HG03108 (cell line): ENCODE measurements at regions not wholly inside any gene's neighbourhood (a gene's known extent, or its start where the extent isn't known, plus 50 kb on each side); places are given as distances from the start of the nearest gene placed in this dataset.

Experiments used
- ATAC-seq: cut with Tn5 transposase; IDR thresholded peaks from one replicate; pipeline ENCODE4 v1.9.1; 2021; ENCODE audit warnings: moderate library complexity; ENCODE audit not compliant: unreplicated experiment

DNA sequence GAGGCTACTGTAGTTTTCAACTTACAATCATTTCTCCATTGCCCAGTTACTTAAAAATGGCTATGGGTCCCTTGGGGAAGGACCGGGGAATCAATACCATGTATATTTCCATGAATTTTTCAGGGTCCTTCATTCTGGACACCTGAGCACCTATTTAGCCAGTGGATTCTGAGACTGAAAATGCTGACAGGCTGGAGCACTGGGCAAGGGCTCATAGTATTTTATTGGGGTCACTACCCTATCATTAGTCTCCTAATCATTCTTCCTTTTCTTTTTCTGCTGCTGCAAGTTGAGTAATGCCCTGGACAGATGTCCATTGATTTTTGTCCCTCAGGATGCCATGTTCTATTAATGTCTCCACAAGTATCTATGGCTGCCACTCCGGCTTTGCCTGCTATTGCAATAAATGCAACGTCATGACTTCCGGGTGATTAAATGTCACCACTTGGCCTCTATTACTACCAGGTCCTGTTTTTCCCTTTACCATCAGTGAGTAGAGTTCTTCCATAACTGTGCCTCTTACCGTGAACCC lies 279.3 kb upstream of the FBXL7 start:
- ATAC-seq = no peak

DNA sequence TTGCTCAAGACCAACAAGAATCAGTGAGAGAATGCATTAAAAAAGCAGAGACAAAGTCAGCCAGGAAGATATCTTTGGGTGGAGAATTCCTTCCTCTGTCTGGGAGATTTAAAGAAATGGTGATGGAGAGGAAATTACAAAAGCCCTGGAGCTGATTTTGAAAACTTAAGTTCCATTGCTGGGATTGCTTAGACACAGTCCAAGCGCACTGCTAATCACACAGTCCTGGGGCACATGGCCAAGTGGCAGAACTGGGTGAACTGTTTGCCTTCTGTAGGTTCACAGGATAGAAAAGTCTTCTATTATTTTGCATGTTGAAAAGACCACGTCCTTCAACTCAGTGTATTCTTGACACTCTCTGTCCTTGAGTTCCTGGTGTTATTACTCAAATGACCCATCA lies 284.9 kb upstream of the FBXL7 start:
- ATAC-seq = no peak

DNA sequence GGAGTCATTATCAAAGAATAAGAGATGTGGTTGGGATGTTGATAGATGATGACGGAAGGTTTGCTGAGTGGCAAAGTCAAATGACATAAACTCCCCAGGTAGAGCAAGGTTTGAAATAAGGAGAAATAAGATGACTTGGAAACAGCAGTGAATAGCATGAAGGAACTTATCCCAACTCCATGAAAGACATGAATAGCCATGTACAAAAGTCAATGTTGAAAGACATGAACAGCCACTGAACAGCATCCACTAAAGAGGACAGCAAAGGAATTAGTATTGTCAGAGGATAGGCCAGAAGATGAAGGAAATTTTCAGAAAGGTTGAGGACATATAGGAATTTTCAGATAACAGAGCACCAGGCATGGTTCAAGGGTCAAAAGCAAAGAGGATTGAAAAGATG lies 286.0 kb upstream of the FBXL7 start:
- no peak for ATAC-seq

DNA sequence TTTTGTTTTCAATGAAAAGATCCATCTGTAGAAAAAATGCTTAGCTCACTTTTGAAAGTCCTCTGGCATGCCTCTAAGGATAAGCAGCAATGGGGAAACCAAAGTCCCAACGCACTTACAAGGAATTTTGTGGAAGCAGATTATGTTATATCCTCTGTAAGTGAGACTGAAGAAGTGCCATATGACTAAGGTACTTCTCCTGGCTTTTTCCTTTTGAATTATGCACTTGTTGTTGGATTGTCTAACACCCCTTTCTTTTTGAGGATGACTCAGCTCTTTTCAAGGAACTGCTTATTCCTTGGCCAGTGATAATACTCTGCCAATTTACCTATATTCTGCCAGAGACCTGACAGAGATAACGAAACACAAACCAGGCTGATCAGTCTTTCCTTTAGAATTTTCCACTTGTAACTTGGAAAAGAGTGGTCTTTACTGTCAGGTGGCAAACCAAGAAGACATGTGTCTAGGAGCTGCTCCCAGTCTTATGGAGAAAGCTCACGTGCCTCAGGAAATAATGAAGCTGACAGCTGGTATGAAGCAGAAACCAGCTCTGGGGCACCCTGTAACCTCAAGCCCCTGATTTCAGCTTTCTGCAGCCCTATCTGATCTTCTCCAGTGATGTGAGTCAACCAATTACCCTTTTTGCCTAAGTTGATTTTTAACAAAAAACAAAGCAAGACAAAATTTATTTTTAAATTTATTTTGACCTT lies 290.8 kb upstream of the FBXL7 start:
- no peak for ATAC-seq

DNA sequence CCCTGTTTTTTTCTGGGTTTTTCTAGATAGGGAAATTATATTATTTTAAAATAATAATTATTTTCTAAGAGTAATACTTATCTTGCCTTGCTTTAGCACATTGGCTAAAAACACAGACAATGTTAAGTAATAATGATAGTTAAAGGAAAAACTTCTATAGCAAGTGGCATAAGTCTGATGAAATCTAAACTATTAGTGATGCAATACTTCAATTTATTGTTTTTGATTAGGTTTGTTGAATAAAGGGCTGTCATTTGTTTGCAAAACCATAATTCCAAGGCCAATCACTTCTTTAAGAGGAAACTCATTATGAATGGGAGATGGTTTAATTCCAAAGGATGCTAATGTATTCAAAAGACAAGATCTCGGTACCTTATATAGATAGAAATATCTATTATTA lies 293.8 kb upstream of the FBXL7 start:
- no peak for ATAC-seq

DNA sequence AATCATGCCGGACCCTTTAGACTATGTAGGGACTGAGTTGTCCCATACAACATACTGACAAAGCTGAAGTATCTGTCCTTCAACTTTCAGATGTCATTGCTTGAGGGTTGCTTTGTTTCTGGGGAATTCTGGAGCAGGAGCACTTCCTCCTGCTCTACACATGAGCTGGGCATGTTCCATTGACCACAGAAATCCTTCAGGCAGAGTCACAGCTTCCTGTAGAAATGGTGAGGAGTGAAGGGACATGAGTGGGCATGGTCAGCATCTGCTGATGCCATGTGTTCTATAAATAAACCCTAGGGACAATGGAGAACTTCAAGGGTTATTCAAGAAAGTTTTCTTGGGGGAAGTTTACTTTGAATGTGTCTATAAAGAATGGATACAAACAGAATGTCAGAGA lies 296.6 kb upstream of the FBXL7 start:
- ATAC-seq = no peak

DNA sequence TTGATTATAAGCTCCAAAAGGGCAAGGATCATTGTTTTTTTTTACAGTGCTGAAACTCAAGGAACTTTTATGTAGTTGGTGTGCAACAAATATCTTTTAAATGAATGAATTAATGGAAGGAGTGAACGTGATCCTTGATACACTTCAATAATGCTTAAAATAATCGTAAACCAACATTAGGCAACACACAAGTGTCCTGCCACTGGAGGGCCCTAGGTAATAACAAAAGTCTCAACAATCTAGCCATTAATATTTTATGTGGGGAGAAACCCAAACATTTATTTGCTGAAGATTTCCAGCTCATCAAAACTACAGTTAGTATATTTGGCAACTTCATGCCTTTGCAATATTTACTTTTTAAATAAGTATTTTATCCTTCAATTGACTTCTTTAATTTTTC lies 309.0 kb upstream of the FBXL7 start:
- no peak for ATAC-seq

DNA sequence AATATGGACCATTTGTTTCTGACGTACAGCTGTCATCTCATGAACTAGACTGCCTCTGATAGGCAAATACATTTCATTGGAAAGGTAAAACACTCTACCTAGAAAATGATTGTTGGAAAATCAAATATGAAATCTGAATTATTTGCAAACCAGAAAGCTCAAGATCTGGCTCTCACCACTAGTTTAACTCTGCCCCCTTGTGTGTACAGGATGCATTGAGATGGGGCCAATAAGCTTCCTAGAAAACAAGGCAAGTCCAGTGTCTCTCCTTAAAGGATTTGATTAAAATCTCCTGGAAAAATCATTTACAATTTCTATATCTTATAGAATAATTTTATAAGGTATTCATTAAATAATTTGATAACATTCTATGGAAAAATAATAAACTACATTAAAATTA lies 311.9 kb upstream of the ANKH start:
- no peak for ATAC-seq

DNA sequence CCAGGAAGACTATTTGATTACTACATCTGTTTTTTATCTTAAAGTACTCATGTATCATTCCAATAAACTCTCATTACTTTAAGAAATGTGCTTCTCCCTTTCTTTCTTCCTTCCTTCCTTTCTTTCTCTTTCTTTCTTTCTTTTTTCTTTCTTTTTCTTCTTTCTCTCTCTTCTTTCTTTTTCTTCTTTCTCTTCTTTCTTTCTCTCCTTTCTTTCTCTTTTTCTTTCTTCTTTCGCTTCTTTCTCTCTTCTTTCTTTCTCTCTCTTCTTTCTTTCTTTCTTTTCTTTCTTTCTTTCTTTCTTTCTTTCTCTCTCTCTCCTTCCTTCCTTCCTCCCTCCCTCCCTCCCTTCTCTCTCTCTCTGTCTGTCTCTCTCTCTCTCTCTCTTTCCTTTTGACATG lies 298.6 kb upstream of the ANKH start:
- no peak for ATAC-seq

DNA sequence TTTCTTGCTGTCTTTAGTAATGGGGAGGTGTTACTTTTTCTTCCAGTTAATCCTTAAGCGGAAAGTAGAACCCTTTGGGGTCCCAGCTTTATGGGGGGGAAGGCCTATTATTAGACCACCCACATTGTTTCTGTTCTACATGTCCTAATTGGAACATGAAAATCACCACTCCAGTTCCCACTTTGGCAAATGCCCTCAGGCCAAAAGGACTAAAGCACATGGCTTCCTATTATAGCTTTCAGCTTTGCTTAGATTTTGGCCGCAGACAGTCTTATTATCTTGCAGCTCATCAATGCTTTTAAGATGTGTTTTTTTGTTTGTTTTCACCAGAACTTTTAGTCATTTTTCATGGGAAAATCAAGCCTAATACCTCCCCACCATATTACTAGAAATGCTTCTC lies 296.8 kb upstream of the ANKH start:
- no peak for ATAC-seq

DNA sequence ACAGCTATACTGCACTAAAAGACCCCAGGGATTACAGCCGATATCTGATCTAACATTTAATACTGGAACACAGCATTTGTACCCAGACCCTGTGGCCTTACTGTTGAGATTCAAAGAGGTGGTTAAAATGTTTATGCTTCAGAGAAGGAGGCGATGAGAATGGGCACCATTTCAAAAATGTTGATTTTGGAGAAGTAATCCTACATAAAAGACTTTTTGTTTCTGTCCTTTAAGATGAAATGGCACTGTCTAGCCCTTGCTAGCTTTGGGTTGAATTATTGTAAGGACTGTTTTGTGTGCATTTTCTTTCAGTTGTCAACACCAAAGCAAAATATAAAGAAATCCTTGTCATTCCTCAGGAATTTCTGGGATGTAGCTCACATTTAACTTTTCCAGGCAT lies 288.5 kb upstream of the ANKH start:
- no peak for ATAC-seq

DNA sequence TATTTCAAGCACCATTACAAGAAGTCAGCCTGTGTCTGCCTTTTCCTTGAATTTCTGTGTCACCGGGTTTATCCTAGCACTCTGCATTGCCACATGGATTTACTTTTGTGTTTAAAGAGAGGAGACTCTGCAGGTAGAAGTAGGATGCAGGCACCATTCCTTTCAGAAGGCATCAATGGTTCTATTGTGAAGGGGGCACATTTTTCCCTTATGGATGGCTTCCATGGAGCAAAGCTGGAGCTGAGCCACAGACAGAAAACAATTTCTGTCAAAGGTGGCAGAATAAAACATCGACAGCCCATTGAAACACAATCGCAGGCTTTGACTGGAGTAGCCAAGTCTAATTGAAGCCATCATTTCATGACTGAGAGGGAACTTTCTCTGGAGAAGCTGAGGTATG lies 288.0 kb upstream of the ANKH start:
- no peak for ATAC-seq

DNA sequence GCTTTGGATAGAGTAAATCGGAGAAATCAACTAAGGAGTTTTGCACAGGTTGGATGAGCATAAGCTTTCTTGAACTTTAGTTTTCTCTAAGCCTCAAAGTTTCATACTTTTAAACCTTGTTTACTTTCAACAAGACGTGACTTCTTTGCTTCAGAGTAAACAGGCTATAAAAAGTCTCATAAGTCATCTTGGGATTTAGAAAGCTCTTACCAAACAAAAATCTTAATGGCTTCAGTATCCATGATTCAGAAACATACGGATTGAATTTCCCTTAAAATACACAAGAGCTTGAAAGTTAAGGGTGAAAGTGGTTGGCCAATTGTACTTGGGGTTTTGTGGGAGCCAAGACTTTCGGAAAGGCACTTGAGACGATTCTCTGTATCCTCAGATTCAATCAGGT lies 270.9 kb upstream of the ANKH start:
- no peak for ATAC-seq

DNA sequence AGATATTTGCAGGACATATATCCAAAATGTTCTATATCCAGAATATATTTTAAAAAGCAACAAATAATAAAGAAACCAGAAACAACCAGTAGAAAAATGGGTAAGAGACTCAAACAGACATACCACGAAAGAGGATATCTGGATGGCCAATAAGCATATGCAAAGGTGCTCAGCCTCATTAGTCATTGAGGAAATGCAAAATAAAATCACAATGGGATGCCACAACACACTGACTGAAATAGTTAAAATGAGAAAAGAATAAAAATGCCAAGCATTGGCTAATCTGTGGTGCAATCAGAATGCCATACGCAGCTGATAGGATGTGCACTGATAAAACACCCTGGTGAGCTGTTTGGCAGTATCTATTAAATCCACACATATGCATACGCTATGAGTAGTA lies 265.8 kb upstream of the ANKH start:
- no peak for ATAC-seq

DNA sequence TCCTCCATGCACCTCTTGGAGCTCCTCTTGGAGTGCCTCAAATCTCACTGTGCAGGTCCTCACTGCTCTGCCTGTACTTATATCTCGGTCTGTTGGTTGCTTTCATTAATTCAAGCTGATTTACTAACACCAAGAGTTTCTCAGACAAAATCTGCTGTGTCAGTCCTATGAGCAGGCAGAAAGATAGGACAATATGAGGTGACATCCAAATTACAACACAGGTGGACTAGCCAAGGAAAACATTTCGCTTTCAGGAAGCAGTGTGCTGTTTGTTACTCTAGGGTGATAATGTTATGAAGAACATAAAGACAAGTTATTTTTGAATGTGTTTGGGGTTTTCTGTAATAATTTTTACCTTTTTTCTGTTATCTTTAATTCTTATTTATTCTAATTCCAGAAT lies 264.1 kb upstream of the ANKH start:
- no peak for ATAC-seq

DNA sequence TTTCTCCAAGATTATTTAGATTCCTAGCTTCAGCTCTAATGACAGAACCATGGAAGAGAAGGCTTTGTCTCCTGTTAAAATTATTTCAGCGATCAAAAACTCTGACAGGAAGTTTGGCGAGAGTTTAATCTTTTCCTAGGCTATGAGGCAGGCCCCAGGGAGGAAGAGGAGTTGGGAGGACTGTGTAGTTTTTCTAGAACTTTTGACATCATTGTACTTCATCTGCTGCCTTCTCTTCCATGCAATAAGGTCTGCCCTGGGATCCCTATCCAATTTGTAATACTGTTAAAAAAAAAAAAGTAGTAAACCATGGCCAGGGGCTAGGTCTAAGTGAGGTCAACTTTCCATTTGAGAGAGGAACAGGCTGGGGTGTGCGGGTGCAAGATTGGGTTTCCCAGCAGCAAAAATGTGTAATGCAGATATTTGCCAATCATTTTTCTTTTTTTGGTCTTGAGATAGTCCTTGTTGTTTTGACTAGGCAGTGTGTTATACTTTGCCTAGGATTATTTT lies 261.9 kb upstream of the ANKH start:
- ATAC-seq = no peak

DNA sequence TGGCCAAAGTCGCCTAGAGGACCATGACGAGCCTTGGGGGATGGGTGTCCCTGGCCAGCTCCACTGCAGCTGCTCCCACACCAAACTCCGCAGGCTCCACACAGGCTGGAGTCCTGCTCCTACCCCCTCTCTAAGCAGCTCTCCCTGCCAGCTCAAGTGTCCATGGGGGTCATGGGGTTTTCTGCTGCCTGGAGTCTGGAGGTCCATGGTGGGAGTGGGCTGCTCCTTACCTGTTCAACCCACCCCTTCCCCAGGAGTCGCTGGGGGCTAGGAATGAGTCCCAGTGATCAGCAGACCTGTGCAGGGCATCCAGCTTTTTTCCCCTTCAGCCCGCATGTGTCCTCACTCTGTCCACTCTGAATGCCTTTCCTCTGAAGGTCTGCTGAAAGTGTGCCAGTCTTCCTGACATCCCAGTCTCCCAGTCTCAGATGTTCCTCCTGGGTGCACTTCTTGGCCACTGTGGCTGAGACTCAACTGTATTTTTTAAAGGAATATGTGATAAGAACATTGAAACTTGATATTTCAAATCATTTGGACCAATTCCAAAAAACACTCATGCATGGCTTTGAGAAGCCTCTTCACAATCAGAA lies 261.3 kb upstream of the ANKH start:
- ATAC-seq = no peak

DNA sequence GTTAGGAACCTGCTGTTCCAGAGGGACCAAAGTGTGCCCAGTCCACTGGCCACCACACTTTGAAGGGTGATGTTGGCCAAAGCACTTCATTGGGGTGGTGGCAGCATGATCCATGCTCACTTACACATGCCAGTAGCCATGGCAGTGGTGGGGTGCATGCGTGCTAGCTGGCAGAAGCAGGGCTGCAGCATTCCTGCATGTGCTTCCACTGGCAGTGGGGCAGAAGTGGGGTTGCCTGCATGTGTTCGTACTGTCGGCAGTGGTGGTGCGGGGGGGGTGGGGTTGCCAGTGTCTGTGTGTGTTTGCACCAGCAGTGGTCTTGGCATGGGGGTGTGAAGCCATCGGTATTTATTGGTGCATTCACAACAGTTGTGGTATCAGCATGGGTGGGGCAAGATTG lies 260.3 kb upstream of the ANKH start:
- ATAC-seq = no peak

DNA sequence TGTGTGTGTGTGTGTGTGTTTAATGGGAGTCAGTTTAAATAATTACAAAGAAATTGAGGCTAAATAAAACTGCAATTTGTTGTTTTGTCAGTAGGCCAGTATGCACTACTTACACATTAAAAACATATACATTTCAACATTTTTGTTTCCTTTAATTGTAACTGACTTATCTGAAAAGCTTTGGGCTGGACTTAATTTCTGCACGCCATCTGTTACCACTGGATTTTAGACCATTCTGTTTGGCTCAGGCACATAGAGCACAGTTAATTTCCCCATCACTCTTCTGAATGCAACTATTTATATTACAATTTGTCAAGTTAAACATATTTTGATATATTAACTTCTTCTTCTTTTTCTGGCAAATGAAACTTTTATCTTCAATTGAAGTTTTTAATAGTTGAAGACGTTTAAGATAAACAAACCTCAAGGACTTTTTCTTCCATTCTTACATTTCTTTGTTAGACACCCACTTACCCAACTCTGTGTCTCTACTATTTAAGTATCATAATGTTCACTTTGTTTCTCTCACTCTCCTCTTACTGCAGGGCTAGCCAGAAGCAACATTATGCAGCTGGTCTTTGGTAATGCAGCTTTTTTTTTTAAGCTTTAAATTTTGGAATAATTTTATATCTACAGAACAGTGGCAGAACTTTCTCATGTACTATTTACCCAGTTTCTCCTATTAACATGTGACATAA lies 253.4 kb upstream of the ANKH start:
- ATAC-seq = no peak

DNA sequence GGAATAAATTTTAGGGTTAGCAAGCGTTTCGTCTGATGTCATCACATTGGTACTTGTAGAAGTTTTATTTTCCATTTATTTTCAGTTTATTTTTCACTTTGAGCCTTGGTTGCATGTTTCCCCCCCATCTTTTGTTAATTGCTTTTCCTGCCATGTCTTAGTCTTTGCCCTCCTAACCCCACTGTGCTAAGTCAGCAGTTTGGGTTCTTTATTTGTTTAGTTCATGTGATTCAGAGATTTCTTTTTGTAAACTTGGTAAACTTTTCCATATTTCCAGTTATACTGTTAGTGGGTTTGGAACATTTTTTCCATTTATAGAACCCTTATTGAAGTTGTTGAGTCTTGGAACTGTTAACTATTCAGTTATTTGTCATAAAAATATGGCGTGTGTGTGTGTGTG lies 252.9 kb upstream of the ANKH start:
- no peak for ATAC-seq

DNA sequence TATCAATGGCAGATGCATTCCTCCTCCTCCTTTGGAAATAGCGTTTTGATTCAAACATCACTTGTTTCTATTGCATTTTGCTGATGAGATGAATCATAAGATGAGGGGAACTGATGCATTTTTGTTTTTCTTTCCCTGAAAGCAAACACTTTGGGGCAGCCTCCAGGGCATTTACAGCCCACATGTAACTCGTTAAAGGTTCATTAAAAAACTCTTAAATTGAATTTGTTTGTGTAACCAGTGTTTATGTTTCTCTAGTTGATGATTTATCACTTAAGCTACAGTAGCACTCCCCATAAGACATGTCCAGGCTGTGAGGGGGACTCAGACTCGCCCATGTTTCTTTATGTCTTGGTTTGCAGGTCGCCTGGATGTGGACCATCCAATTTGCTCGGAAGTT lies 246.1 kb upstream of the ANKH start:
- no peak for ATAC-seq

DNA sequence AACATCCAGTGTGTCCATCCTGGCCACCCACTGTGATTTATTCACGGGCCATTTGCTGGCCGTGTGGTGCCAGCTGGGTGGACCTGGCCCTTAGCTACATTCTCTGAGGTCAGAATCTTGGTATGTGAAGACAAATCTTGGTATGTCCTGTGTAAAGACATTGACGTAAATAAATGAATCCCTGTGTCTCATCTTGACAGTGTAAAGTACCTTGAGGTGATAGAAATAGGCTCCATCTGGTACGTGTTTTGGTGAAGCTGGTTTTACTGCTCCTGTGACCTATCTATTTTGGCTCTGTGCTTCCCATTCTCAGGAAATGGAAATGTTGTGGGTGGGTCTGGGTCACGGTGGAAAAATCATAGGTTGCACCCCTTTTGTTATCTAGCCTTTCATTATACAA lies 245.4 kb upstream of the ANKH start:
- ATAC-seq = no peak
